HUDEP-2 (cell line): ENCODE measurements at regions not wholly inside any gene's neighbourhood (a gene's known extent, or its start where the extent isn't known, plus 50 kb on each side); places are given as distances from the start of the nearest gene placed in this dataset.
"Not testable (repeated sequence)": the region's sequence is repeated elsewhere in the genome, so short reads cannot be mapped to it uniquely, and the experiment has no call there.

ENCODE experiments used
- DNase-seq, 76 experiments: peaks; one replicate each; lab custom pipeline; 2025; ENCODE audit not compliant: unreplicated experiment in 76 of 76; lab: John Stamatoyannopoulos, UW

- DNase-seq = no peak
Measured at GRCh38 chr12:19808371-19808770, 369.1 kb downstream of the AEBP2 start.

DNA sequence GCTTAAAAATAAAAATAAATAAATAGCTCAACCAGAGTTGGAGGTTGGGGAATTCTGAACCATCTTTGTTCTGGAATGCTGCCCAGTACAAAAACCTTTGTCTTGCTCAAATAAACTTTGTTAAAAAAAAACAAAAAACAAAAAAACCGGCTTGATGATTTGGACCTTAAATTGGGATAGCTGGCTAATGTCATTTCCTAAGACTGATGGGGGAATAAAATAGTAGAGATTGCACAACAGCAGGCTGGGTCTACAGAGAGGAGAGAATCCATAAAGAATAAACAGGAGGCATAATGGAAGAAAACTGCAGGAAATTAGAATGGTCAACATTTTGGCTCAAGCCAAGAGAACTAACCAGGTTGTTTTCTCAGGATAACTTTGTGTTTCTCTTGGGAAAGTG is 370.9 kb downstream of the AEBP2 start:
- no peak for DNase-seq

DNA sequence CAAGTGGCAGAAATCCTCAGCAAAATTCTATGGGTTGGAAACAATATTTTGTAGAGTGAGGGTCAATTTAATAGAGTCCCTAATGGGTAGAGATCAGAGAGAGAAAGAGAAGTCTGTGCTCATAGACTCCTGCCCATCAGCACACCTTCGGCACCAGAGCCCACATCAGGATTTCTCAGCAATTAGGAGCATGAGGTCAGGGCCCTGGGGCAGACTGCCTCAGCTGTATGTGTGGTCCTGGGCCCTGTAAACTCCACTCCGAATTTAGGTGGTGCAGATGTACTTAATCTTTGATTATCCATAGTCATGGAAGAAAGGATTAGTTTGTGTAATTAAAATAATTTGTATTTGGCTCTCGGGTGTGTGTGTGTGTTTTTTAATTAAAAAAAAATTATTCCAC is 372.6 kb downstream of the AEBP2 start:
- DNase-seq = no peak

DNA sequence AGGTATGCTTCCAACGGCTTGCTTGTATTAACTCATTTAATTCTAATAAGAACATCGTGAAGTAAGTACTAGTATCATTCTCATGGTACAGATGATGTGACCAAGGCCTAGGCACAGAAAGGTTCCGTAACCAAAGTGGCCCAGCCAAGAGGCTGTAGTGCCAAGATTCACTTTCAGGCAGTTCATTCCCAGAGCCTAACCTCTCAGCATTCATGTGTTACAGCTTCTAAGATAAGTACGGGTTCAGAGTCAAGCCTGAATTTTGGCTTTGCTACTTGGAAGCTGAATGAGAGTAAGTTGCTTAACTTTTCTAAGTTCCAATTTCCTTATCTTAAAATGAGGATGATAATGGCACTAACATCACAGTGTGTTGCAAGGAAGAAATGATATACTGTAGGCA is 379.9 kb downstream of the AEBP2 start:
- DNase-seq = no peak

- no peak for DNase-seq
Measured at GRCh38 chr12:19822476-19822875, 383.2 kb downstream of the AEBP2 start.

- not testable (repeated sequence) for DNase-seq
Measured at GRCh38 chr12:19823326-19823725, 384.0 kb downstream of the AEBP2 start.

GRCh38 chr12:19826980-19827550 is 387.8 kb downstream of the AEBP2 start:
- no peak for DNase-seq

- DNase-seq = no peak
Measured at GRCh38 chr12:19829100-19829853, 390.0 kb downstream of the AEBP2 start.

- no peak for DNase-seq
Measured at GRCh38 chr12:19830446-19830845, 391.2 kb downstream of the AEBP2 start.

DNA sequence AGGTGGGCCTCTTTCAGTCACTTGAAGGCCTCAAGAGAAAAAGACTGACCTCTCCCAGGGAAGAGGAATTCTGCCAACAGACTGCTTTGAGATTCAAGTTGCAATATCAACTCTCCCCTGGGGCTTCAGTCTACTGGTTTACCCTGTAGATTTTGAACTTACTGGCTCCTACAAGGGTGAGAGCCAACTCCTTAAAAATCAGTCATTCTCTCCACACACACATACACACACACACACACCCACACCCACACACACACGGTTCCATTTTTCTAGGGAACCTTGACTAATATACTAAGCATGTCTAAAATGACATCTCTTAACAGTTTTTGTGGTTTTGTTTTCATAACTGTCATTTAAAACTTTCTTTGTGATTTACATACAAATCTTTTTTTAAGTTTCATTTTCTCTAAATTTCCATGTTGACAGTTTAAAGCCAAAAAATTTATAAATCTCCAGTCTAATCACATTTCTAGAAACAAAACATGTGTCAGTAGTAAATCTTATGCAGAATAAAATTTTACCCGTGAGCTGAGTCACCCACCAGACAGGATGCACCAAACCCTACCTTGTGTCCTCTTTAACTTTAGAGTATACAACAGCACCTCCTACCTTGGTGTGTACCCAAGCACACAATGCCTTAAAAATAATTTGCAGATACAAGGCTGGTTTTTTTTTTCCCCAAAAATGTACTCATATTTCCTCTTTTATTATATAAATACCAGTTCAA is 394.6 kb downstream of the AEBP2 start:
- no peak for DNase-seq

DNA sequence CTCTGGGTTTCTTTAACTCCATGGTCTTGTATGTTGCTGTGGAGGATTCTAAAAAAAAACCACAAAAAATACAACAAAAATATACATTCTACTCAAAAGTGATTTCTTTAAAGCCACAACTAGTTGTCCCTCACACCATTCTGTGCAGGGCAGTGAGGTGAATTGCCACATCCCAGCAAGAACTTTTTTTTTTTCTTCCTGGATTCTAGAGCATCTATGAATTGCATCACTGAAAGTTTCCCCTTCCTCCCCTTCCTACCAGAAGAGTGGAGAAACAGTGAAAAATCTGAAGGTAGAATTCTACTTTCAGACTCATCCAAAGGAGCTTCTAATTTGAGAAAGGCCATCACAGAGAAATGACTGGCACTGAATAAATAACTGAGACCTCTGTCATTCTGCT is 395.3 kb downstream of the AEBP2 start:
- DNase-seq = no peak

- DNase-seq = no peak
Measured at GRCh38 chr12:19836056-19836455, 396.8 kb downstream of the AEBP2 start.

DNA sequence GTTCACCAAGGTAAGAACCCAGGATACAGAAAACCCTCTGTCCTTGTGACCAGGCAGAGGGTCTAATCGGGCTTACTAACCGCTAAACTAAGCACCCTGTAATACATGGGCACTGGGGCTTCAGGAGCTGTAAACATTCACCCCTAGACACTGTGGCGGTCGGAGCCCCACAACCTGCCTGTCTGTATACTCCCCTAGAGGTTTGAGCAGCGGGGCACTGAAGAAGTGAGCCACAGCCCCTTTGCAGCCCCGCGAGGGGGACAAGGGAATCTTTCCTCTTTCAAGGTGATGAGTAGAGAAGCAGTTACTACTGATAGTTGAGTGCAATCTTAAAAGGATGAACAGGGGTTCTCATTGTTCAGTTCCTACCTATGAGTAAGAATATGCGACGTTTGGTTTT is 397.2 kb downstream of the AEBP2 start:
- DNase-seq = no peak

GRCh38 chr12:19837543-19837942 is 398.3 kb downstream of the AEBP2 start:
- DNase-seq = no peak

- no peak for DNase-seq
Measured at GRCh38 chr12:19841451-19841850, 402.2 kb downstream of the AEBP2 start.

DNA sequence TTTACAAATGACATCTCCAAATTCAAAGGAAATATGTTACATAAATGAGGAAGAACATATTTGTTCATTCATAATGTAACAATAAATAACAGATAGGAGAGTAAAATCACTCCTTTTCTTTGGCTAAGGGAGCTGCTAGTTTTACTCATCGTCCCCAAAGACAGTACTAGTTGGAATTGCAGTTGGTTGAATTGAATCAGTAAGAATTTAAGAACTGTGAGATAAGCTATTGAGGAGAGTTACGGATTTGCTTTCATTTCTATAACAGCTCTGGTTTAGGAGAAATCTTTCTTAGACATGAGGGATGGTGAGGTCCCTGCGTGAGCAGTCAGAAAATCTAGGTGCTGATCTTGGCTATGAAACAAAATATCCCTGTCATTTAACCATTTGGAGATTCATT is 402.8 kb downstream of the AEBP2 start:
- no peak for DNase-seq

DNA sequence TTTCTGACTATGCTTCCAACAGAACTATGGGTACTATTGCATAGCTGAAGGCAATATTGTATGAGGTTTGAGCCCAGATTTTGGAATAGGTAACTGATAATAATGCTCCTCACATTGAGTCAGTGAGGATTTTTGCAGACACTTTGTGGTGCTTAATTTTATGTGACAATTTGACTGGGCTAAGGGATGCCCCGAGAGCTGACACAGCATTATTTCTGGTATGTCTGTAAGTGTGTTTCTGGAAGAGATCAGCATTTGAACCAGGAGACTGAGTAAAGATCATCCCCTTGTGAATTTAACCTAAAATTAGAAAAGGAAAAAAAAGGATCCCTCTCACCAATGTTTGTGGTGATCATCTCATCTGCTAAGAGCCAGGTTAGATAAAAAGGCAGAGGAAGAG is 404.9 kb downstream of the AEBP2 start:
- no peak for DNase-seq

DNA sequence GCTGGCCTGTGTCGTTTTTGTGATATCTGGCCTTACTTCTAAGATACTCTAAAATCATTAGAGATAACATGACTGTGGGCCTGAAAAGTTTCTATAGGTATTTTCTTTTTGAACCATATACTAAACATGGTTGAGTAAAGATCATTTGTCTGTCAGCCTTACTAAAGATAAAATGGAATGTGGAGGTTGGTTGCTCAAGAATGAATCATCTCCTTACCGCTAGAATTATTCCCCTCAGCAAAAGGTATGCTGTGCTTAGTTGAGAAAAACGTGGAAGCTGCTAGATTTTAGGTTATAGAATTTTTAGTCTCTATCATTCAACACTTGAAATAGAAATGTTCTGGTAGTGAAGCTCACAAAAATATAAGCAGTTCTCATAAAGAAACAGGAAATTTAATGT is 407.3 kb downstream of the AEBP2 start:
- DNase-seq = no peak

- DNase-seq = no peak
Measured at GRCh38 chr12:19847294-19848059, 408.2 kb downstream of the AEBP2 start.

- no peak for DNase-seq
Measured at GRCh38 chr12:19848421-19848820, 409.1 kb downstream of the AEBP2 start.

GRCh38 chr12:19849208-19849607 is 409.9 kb downstream of the AEBP2 start:
- no peak for DNase-seq
